Tibial artery (tissue), 4 donors: ENCODE measurements at regions not wholly inside any gene's neighbourhood (a gene's known extent, or its start where the extent isn't known, plus 50 kb on each side); places are given as distances from the start of the nearest gene placed in this dataset.

Experiments
- DNase-seq, 2 donors: peaks; one replicate each; pipeline ENCODE4 v3.0.0-alpha.2; 2019
- H3K27ac ChIP-seq, 2 donors: fragments of 200-600 bp; sonication (generic) in 1 of 2; 1 replicate in 1 of 2; 2 replicates in 1 of 2; pipeline ENCODE4 v1.5.1; 2018 to 2019; ENCODE audit warnings: mild to moderate bottlenecking in 1 of 2
- H3K27me3 ChIP-seq, 2 donors: fragments of 200-600 bp; sonication (generic) in 1 of 2; one replicate each; pipeline versions ENCODE4 v1.5.1 to v1.6.0; 2016 to 2019
- H3K36me3 ChIP-seq, 3 donors: fragments of 200-600 bp; sonication (generic) in 2 of 3; one replicate each; pipeline ENCODE4 v1.5.1; 2016 to 2019; ENCODE audit warnings: mild to moderate bottlenecking in 2 of 3
- H3K4me1 ChIP-seq, 4 donors: fragments of 200-600 bp; sonication (generic) in 2 of 4; 1 replicate in 3 of 4; 2 replicates in 1 of 4; pipeline ENCODE4 v1.5.1; 2016 to 2019
- H3K4me3 ChIP-seq, 2 donors: fragments of 200-600 bp; sonication (generic) in 1 of 2; 1 replicate in 1 of 2; 2 replicates in 1 of 2; pipeline ENCODE4 v1.5.1; 2018 to 2019; ENCODE audit warnings: mild to moderate bottlenecking in 2 of 2
- H3K9me3 ChIP-seq, 3 donors: fragments of 200-600 bp; sonication (generic) in 1 of 3; one replicate each; pipeline ENCODE4 v1.5.1; 2016 to 2019
- intact Hi-C: fragments of 100-400 bp; cut with DNase I; formaldehyde crosslinking; loops from one replicate; pipeline ENCODE4 v1.15.0; 2023; ENCODE audit warnings: low total_unique reads
- TF ChIP-seq, protein P1 (sequence below), 2 experiments: fragments of 200-600 bp in 1 of 2; fragments of 450-650 bp in 1 of 2; IDR thresholded peaks; one replicate each; pipeline ENCODE4 v1.5.1; 2017 to 2019; ENCODE audit warnings: antibody characterized with exemption in 2 of 2, mild to moderate bottlenecking in 1 of 2, moderate library complexity in 1 of 2

DNA sequence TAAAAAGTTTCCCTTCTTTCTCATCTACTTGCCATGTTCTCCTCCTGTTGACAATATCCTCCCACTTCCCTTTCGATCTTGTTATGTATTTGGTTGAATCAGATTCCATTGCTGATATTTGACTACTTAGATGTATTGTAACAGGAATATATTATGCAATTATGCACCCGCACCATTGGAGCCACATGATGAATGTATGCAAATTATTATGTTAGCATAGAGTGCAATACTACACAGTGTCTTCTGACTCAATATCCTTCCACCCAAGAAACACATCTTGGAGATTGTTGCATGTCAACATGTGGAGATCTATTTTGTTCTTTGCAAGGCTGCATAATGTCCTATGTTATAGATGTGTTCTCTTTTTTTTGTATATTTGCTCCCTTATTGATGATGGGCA lies 219.2 kb upstream of the RBFOX1 start:
- no peaks in the 10 kb centered on the region for H3K27me3 ChIP-seq
- no peaks in the 10 kb centered on the region for H3K9me3 ChIP-seq
- no peak overlapping the region for H3K27ac ChIP-seq
- TF ChIP-seq, protein P1, sequence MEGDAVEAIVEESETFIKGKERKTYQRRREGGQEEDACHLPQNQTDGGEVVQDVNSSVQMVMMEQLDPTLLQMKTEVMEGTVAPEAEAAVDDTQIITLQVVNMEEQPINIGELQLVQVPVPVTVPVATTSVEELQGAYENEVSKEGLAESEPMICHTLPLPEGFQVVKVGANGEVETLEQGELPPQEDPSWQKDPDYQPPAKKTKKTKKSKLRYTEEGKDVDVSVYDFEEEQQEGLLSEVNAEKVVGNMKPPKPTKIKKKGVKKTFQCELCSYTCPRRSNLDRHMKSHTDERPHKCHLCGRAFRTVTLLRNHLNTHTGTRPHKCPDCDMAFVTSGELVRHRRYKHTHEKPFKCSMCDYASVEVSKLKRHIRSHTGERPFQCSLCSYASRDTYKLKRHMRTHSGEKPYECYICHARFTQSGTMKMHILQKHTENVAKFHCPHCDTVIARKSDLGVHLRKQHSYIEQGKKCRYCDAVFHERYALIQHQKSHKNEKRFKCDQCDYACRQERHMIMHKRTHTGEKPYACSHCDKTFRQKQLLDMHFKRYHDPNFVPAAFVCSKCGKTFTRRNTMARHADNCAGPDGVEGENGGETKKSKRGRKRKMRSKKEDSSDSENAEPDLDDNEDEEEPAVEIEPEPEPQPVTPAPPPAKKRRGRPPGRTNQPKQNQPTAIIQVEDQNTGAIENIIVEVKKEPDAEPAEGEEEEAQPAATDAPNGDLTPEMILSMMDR (IDR thresholded peaks at IDR 0.05) = no peak
- intact Hi-C loops = no loop called here
- H3K36me3 ChIP-seq = no peaks in the 10 kb centered on the region
- no peaks in the 10 kb centered on the region for H3K4me1 ChIP-seq
- DNase-seq = no peak
- no peak overlapping the region for H3K4me3 ChIP-seq

DNA sequence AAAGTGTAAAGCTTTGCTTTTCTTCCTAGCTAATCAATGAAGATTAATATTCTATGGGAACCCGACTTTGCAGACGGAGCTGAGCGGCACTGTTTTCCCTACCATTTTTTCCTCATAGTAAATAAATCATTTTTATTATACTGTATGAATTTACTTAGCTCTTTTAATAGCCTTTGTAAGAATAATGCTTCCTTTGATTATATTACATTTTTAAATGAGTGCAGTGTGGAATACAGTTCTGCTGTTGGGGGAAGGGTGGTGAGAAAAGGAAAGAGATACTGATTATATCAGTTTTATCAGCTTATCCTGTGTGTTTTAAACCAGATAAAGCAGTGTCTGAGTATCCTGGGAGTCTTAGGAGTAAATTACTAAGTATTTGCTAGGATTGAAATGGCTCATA lies 221.4 kb upstream of the RBFOX1 start:
- no peak for DNase-seq
- no peaks in the 10 kb centered on the region for H3K4me1 ChIP-seq
- intact Hi-C loops = no loop called here
- H3K27ac ChIP-seq = no peak overlapping the region
- no peaks in the 10 kb centered on the region for H3K9me3 ChIP-seq
- TF ChIP-seq, protein P1 (IDR thresholded peaks at IDR 0.05) = no peak
- no peak overlapping the region for H3K4me3 ChIP-seq
- H3K36me3 ChIP-seq = no peaks in the 10 kb centered on the region
- no peaks in the 10 kb centered on the region for H3K27me3 ChIP-seq

DNA sequence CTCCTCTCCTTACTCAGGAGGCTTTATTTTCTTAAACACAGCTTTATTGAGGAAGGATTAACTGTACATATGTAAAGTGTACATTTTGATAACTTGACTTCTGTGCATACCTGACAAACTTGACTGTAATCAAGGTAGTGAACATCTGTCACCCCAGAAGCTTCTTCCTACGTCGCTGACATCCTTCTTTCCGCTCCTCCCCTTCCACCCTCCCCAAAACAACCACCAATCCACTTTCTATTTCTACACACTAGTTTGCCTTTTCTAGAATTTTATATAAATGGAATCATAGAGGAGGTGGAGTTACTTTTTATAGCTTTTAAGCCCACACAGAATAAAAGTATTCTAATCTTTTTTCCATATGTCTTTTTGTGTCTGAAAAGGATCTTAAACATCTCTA lies 225.2 kb upstream of the RBFOX1 start:
- no peaks in the 10 kb centered on the region for H3K27me3 ChIP-seq
- H3K4me3 ChIP-seq = no peak overlapping the region
- H3K27ac ChIP-seq = no peak overlapping the region
- no peaks in the 10 kb centered on the region for H3K36me3 ChIP-seq
- H3K9me3 ChIP-seq = no peaks in the 10 kb centered on the region
- no peak for DNase-seq
- intact Hi-C loops = no loop called here
- TF ChIP-seq, protein P1 (IDR thresholded peaks at IDR 0.05) = no peak
- no peaks in the 10 kb centered on the region for H3K4me1 ChIP-seq

DNA sequence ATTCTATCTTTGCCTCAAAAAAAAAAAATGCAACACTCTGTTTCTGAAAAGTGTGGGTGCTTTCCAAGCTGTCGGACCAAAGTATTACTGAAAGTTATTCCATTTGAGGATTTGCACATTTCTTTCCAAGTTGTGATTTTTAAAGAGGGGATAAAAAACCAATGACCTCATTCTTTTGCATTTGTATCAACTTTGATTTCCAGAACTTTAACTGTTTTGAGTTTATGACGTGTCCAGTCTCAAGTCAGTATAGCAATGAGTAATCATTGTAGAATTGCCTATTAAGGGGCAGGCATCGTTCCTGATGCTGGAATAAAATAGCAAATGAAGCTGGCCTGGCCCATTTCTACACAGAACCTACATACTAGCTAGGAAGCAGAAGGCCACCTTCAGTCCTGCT lies 229.6 kb upstream of the RBFOX1 start:
- no peaks in the 10 kb centered on the region for H3K9me3 ChIP-seq
- H3K4me3 ChIP-seq = no peak overlapping the region
- no peak for DNase-seq
- TF ChIP-seq, protein P1 (IDR thresholded peaks at IDR 0.05) = no peak
- H3K27ac ChIP-seq = no peak overlapping the region
- H3K36me3 ChIP-seq = no peaks in the 10 kb centered on the region
- H3K27me3 ChIP-seq = no peaks in the 10 kb centered on the region
- intact Hi-C loops = no loop called here
- H3K4me1 ChIP-seq = no peaks in the 10 kb centered on the region

DNA sequence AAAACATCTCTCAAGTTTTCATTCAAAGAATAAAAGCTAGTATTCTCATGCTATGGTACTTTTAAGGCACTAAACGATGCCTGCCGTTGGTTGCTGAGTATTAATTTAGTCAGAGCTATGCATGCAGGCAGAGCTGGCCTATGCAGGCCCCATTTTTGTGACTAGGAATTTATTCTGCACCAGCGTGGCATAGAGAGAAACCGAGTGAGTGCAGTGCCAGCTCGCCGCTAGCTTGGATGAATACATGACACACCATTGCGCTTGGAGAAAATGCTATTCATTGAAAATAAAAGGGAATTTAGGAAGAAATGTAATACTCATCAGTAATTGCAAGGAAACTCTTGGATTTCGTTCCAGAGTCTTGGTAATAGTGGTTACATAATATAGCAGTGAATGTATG lies 231.6 kb upstream of the RBFOX1 start:
- no peak for DNase-seq
- no peak overlapping the region for H3K27ac ChIP-seq
- no peaks in the 10 kb centered on the region for H3K36me3 ChIP-seq
- no peak overlapping the region for H3K4me3 ChIP-seq
- TF ChIP-seq, protein P1 (IDR thresholded peaks at IDR 0.05) = no peak
- intact Hi-C loops = no loop called here
- no peaks in the 10 kb centered on the region for H3K9me3 ChIP-seq
- H3K4me1 ChIP-seq = no peaks in the 10 kb centered on the region
- H3K27me3 ChIP-seq = no peaks in the 10 kb centered on the region

DNA sequence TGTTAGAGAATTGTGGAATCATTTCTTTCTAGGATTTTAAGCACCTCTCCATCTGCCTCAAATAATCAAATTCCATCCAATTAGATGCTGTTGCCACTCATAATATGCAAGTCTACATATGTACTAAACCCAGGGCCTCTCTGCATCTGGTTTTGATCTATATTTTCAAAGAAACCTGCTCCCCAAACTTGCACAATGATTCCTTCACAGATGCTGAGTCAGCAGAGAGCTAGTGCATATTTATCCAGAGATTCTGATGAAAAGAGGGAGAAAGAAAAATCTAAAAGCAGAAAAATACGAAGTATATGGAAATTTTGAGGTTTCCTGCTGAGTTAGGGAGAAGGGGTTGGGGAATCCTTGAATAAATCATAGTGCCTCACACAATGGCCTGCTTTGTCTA lies 235.1 kb upstream of the RBFOX1 start:
- intact Hi-C loops = no loop called here
- TF ChIP-seq, protein P1 (IDR thresholded peaks at IDR 0.05) = no peak
- no peak overlapping the region for H3K4me3 ChIP-seq
- DNase-seq = no peak
- H3K9me3 ChIP-seq = no peaks in the 10 kb centered on the region
- no peaks in the 10 kb centered on the region for H3K36me3 ChIP-seq
- no peaks in the 10 kb centered on the region for H3K27me3 ChIP-seq
- no peaks in the 10 kb centered on the region for H3K4me1 ChIP-seq
- no peak overlapping the region for H3K27ac ChIP-seq
